ENCODE measurements at regions not wholly inside any gene's neighbourhood (a gene's known extent, or its start where the extent isn't known, plus 50 kb on each side); places are given as distances from the start of the nearest gene placed in this dataset.

- no peaks in the 10 kb centered on the region for H3F3A ChIP-seq (ENCODE audit: low read length, unreplicated experiment)
- H3K9ac ChIP-seq (ENCODE audit: low read length): no peak overlapping the region
- no TSS peak for BruUV-seq (replicated peaks)
- intact Hi-C loops (cut with micrococcal nuclease): loop anchor here (2.0 kb wide), 3 partner anchors 22 to 192 kb away; no protein-coding TSS in a partner anchor
- TF ChIP-seq EZH2phosphoT487 (IDR thresholded peaks at IDR 0.05; ENCODE audit: borderline replicate concordance, low read length) (no peak), EZH2 (IDR thresholded peaks at IDR 0.05; ENCODE audit: low read length, unreplicated experiment) (no peak), CTCF (conservative IDR thresholded peaks at IDR 0.05; ENCODE audit: low read depth, low read length) (no peak)
- ChIA-PET CTCF (no interaction called here), POLR2A (ENCODE audit: unreplicated experiment) (no interaction called here)
- no peaks in the 10 kb centered on the region for H3K36me3 ChIP-seq (ENCODE audit: low read depth, low read length)
- peak overlapping the region; percentile 45 for H3K27ac ChIP-seq (ENCODE audit: low read length)
- H3K4me3 ChIP-seq (ENCODE audit: low read length): no peak overlapping the region
- H2AFZ ChIP-seq (ENCODE audit: low read length): no peak overlapping the region
- no peaks in the 10 kb centered on the region for H4K20me1 ChIP-seq (ENCODE audit: low read length)
- no peaks in the 10 kb centered on the region for H3K79me2 ChIP-seq (ENCODE audit: low read length)
- H3K9me2 ChIP-seq (replicated peaks; ENCODE audit: low read length): no peaks in the 10 kb centered on the region
- H3K4me2 ChIP-seq (ENCODE audit: low read length): peak overlapping the region; percentile 16; the same call in 1 of the 2 replicates
- no peaks in the 10 kb centered on the region for H3K27me3 ChIP-seq (ENCODE audit: low read length)
- no peaks in the 10 kb centered on the region for H3K9me3 ChIP-seq (ENCODE audit: low read length)
- no peak; the same call in 1 of the 2 replicates for ATAC-seq
- no peak for DNase-seq
- H3K4me1 ChIP-seq (ENCODE audit: insufficient read depth, low read length): peaks cover 18% of the 10 kb centered on the region
Observed at GRCh38 chr7:12131122-12131521, 80.0 kb upstream of the TMEM106B start.

GRCh38 chr7:12133865-12134264 lies 77.2 kb upstream of the TMEM106B start:
- no TSS peak for BruUV-seq (replicated peaks)
- Histone ChIP-seq H3K27ac (ENCODE audit: low read length) (no peak overlapping the region), H2AFZ (ENCODE audit: low read length) (no peak overlapping the region), H3K79me2 (ENCODE audit: low read length) (no peaks in the 10 kb centered on the region), H3K36me3 (ENCODE audit: low read depth, low read length) (no peaks in the 10 kb centered on the region), H3K4me3 (ENCODE audit: low read length) (no peak overlapping the region), H3F3A (ENCODE audit: low read length, unreplicated experiment) (no peaks in the 10 kb centered on the region), H3K4me1 (ENCODE audit: insufficient read depth, low read length) (peaks cover 26% of the 10 kb centered on the region), H3K9me2 (replicated peaks; ENCODE audit: low read length) (no peaks in the 10 kb centered on the region), H3K9me3 (ENCODE audit: low read length) (no peaks in the 10 kb centered on the region), H3K27me3 (ENCODE audit: low read length) (no peaks in the 10 kb centered on the region), H4K20me1 (ENCODE audit: low read length) (no peaks in the 10 kb centered on the region), H3K4me2 (ENCODE audit: low read length) (no peak overlapping the region), H3K9ac (ENCODE audit: low read length) (no peak overlapping the region)
- POLR2A ChIA-PET (ENCODE audit: unreplicated experiment): no interaction called here
- intact Hi-C loops (cut with micrococcal nuclease): no loop called here
- ATAC-seq: no peak
- CTCF ChIA-PET: no interaction called here
- TF ChIP-seq EZH2phosphoT487 (IDR thresholded peaks at IDR 0.05; ENCODE audit: borderline replicate concordance, low read length): no peak
- no peak for TF ChIP-seq EZH2 (IDR thresholded peaks at IDR 0.05; ENCODE audit: low read length, unreplicated experiment)
- TF ChIP-seq CTCF (conservative IDR thresholded peaks at IDR 0.05; ENCODE audit: low read depth, low read length): no peak
- no peak for DNase-seq

- no peaks in the 10 kb centered on the region for H3K9me2 ChIP-seq (replicated peaks; ENCODE audit: low read length)
- H3K36me3 ChIP-seq (ENCODE audit: low read depth, low read length): no peaks in the 10 kb centered on the region
- ATAC-seq: no peak
- no peak overlapping the region for H3K27ac ChIP-seq (ENCODE audit: low read length)
- BruUV-seq (replicated peaks): no TSS peak
- H3K79me2 ChIP-seq (ENCODE audit: low read length): no peaks in the 10 kb centered on the region
- no peaks in the 10 kb centered on the region for H3K27me3 ChIP-seq (ENCODE audit: low read length)
- H2AFZ ChIP-seq (ENCODE audit: low read length): no peak overlapping the region
- no peak overlapping the region for H3K9ac ChIP-seq (ENCODE audit: low read length)
- H3K9me3 ChIP-seq (ENCODE audit: low read length): no peaks in the 10 kb centered on the region
- no peaks in the 10 kb centered on the region for H4K20me1 ChIP-seq (ENCODE audit: low read length)
- no peak for TF ChIP-seq CTCF (conservative IDR thresholded peaks at IDR 0.05; ENCODE audit: low read depth, low read length)
- TF ChIP-seq EZH2 (IDR thresholded peaks at IDR 0.05; ENCODE audit: low read length, unreplicated experiment): no peak
- no peak for TF ChIP-seq EZH2phosphoT487 (IDR thresholded peaks at IDR 0.05; ENCODE audit: borderline replicate concordance, low read length)
- H3K4me3 ChIP-seq (ENCODE audit: low read length): no peak overlapping the region
- peaks cover 10% of the 10 kb centered on the region; the same call in 1 of the 2 replicates for H3K4me1 ChIP-seq (ENCODE audit: insufficient read depth, low read length)
- H3F3A ChIP-seq (ENCODE audit: low read length, unreplicated experiment): no peaks in the 10 kb centered on the region
- ChIA-PET CTCF (no interaction called here), POLR2A (ENCODE audit: unreplicated experiment) (interaction anchor here (0.6 to 0.8 kb wide), 2 partner anchors 84 to 1078 kb away, joined by 6 to 7 read pairs; no protein-coding TSS in a partner anchor)
- DNase-seq: no peak
- no peak overlapping the region for H3K4me2 ChIP-seq (ENCODE audit: low read length)
- intact Hi-C loops (cut with micrococcal nuclease): no loop called here
Observed at GRCh38 chr7:12136523-12136922, 74.6 kb upstream of the TMEM106B start.

Data from PC-3 (cell line).